Left renal pelvis (tissue), 4 donors: ENCODE measurements at regions not wholly inside any gene's neighbourhood (a gene's known extent, or its start where the extent isn't known, plus 50 kb on each side); places are given as distances from the start of the nearest gene placed in this dataset.
"Not testable (repeated sequence)": the region's sequence is repeated elsewhere in the genome, so short reads cannot be mapped to it uniquely, and the experiment has no call there.

Source experiments
- DNase-seq, 4 donors: peaks; one replicate each; pipeline ENCODE4 v3.0.0-alpha.2; 2013; ENCODE audit warnings: low read depth in 4 of 4, low spot score in 3 of 4

DNA sequence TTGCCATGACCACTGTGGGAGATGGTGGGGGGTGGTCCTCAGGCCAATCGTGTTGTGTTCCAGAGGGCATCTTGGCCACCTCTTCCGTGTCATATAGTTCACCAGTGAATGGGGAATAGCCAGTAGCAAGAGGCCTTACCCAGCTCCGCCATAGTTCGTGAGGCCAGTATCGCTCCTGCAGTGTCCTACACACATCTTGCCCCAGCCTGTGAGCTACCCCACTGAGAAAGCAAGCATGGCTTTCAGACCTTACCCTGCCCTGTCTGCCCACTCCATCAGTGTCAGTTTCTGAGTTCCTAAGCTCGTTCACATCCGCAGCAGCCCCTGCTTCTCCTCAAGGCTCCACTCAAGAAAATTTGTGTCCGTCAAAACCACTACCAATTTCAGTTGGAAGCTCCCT, 586.0 kb upstream of the PABPC5 start:
- not testable (repeated sequence) for DNase-seq

GRCh38 chrX:90883479-90883878, 551.2 kb upstream of the PABPC5 start:
- no peak for DNase-seq

GRCh38 chrX:90914816-90915215, 519.8 kb upstream of the PABPC5 start:
- not testable (repeated sequence) for DNase-seq

DNA sequence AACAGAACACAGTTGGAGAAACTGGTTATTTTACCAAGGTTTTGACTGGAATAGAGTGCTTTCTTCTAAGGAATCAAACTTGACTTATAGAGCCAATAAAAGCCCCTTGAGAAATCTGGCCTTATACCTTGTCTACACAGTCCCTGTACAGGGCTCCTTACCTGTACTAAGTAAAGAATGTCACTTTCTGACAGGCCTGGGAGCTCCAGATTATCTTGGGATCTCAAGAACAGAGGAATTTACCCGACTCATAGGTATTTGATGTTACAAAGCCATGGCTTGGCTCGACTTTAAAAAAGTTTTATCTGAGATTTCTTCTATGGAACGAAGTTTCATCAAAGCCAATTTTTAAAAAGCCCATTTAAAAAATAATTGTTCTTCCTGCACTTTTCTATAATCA, 487.8 kb upstream of the PABPC5 start:
- not testable (repeated sequence) for DNase-seq

GRCh38 chrX:90995191-90995590, 439.4 kb upstream of the PABPC5 start:
- not testable (repeated sequence) for DNase-seq

- DNase-seq, result not testable (repeated sequence)
These were observed 416.5 kb upstream of the PABPC5 start for GRCh38 chrX:91018111-91018510.

DNA sequence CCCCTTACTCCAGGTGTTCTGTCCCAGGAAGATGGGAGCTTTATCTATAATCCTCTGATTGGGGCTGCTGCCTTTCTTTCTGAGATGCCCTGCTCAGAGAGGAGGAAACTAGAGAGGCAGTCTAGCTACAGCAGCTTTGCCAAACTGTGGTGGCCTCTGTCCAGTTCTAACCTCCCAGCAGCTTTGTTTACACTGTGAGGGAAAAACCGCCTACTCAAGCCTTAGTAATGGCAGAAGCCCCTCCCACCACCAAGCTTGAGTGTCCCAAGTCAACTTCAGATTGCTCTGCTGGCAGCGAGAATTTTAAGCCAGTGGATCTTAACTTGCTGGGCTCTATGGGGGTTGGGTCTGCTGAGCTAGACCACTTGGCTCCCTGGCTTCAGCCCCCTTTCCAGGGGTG, 394.9 kb upstream of the PABPC5 start:
- DNase-seq, result no peak

DNA sequence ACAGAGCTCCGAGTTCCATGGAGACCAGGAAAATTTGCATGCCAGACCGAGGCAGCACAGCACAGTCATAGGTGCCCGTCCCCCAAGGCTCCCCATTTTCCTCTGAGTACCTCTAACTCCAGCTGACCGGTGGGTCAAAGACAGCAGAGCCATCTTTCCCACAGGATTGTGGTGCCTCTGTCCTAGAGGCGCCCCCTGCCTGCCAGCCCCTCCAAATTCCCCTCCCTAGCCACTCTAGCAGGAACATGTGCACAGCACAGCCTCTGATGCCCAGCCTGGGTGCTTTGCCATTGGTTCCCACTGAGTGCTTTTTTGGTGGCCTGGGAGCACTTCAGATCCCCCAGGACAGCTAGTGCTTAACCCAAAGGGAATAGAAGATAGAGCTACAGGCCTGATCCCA, 368.5 kb upstream of the PABPC5 start:
- DNase-seq, result no peak

DNA sequence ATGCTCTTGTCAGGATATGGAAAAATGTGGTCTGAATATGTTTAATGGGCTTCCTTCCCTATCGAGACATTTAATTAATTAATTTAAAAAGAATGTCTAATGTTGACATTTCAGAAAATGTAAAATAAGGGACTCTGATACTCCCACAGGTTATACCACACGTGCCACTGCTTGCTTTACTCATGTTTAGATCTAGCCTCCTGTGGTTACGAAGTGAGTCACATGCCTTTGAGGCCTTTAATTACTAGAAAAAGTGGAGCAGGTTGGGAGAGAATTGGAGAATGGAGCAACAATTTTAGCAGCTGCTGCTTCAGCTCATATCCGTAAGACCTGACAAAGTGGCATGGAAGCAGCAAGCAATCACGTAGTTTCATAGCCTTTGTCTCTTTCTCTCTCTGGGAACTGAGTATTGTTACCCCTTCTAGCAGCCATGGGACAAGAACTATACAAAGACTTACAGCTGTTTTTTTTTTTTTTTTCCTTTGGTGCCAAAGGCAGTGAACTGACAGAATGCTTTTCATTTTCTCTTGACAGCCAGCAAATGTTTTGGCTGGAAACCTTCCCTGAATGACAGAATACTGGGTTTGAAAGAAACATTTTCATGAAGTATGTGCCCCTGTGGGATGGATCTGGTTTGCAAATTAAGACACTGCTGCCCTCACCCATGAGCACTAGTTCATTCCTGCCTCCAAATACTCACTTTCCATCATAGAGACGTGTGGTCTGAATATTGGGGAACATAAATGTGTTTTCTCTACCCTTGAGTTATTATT, 355.1 kb upstream of the PABPC5 start:
- no peak for DNase-seq

DNA sequence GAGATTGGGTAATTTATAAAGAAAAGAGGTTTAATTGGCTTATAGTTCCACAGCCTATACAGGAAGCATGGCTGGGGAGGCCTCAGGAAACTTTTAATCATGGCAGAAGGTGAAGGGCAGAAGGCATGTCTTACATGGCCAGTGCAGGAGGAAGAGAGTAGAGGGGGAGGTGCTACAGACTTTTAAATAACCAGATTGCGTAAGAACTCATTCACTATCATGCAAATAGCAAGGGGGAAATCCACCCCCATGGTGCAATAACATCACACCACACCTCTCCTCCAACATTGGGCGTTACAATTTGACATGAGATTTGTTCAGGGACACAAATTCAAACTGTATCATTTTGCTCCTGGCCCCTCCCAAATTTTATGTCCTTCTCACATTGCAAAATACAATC, 353.8 kb upstream of the PABPC5 start:
- no peak for DNase-seq

- no peak for DNase-seq
These were observed 352.8 kb upstream of the PABPC5 start for GRCh38 chrX:91081873-91082272.

GRCh38 chrX:91108761-91109160, 325.9 kb upstream of the PABPC5 start:
- DNase-seq, result no peak

DNA sequence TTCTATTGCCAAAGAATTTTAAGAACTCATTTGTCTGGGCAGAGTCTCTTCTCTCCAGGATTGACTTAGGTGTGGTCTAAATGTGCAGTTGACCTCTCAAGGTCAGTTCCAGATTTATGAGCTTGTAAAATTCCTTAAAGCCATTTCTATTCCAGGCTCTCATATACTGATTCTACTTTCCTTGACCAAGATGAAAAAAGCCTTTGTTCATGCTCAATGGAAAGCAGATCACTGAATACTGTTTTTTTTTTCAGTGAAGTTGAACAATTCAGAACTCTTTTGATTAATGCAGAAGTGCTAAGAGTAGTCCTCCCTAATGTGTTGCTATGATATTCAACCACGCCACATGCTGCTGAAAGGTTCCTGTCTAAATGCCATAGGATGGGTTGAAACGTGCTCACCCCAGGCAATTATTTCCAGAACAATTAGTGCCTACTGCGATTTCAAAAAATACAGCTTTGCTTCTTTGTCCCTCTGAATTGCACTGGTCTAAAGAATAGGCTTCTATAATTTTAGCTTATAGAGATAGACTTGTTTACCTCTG, 312.4 kb upstream of the PABPC5 start:
- DNase-seq, result no peak

DNA sequence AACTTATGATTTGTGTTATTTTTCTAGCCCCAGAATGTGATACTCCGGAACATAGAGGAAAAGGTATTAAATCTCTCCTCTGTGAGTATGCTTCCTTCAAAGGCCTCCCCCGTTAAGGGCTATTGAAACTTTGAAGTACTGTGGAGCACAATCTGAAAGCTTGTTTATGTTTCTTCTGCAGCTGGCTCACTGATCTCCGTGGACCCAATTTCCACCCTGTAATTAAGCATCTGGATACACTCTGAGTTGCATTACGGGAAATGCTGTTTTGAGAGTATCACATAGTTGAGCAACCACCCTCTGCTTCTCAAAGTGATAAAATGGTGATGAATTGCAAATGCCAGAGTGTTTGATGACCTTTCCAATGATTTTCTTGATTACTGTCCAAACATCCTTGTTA, 296.8 kb upstream of the PABPC5 start:
- peak in 3 of 4 donors; percentile 10 to 32 (median 31) for DNase-seq
